ENCODE measurements at regions not wholly inside any gene's neighbourhood (a gene's known extent, or its start where the extent isn't known, plus 50 kb on each side); places are given as distances from the start of the nearest gene placed in this dataset.
A peak's percentile ranks its signal among the peaks of the same experiment; 100 is the strongest.

GRCh38 chr10:24009115-24009514 lies 199.8 kb upstream of the KIAA1217 start:
- Histone ChIP-seq H2AFZ (ENCODE audit: low read length) (no peak overlapping the region), H3K9me3 (ENCODE audit: control insufficient read depth, insufficient read depth, low read depth, low read length) (no peaks in the 10 kb centered on the region), H3K9ac (ENCODE audit: insufficient read depth, low read length) (no peak overlapping the region), H3K79me2 (ENCODE audit: control insufficient read depth, insufficient read depth, low read length) (no peaks in the 10 kb centered on the region), H3K36me3 (ENCODE audit: control insufficient read depth, insufficient read depth, low read length) (no peaks in the 10 kb centered on the region), H3K4me1 (ENCODE audit: control insufficient read depth, extremely low read depth, insufficient read depth, low read length) (no peaks in the 10 kb centered on the region), H3K27ac (ENCODE audit: insufficient read depth, low read length) (no peak overlapping the region), H3K27me3 (ENCODE audit: control insufficient read depth, insufficient read depth, low read length) (no peaks in the 10 kb centered on the region), H4K20me1 (ENCODE audit: control insufficient read depth, extremely low read depth, insufficient read depth, low read length) (no peaks in the 10 kb centered on the region), H3K4me3 (replicated peaks in 1 of 4; ENCODE audit: control extremely low read depth in 1 of 4, insufficient read depth in 1 of 4, low read depth in 3 of 4, low read length in 4 of 4) (no peak overlapping the region), H3K4me2 (ENCODE audit: extremely low read depth, insufficient read depth, low read length) (no peak overlapping the region)
- TF ChIP-seq CTCF (conservative IDR thresholded peaks at IDR 0.05 in 1 of 2, IDR thresholded peaks at IDR 0.05 in 1 of 2; ENCODE audit: low read depth in 1 of 2, low read length in 2 of 2) (no peak), EZH2 (IDR thresholded peaks at IDR 0.05; ENCODE audit: low read length, missing control alignments) (no peak)
- DNase-seq (ENCODE audit: low read depth in 2 of 2): no peak

- Histone ChIP-seq H3K4me3 (replicated peaks in 1 of 4; ENCODE audit: control extremely low read depth in 1 of 4, insufficient read depth in 1 of 4, low read depth in 3 of 4, low read length in 4 of 4) (no peak overlapping the region), H3K79me2 (ENCODE audit: control insufficient read depth, insufficient read depth, low read length) (no peaks in the 10 kb centered on the region), H3K27me3 (ENCODE audit: control insufficient read depth, insufficient read depth, low read length) (no peaks in the 10 kb centered on the region), H3K9ac (ENCODE audit: insufficient read depth, low read length) (no peak overlapping the region), H3K27ac (ENCODE audit: insufficient read depth, low read length) (no peak overlapping the region), H4K20me1 (ENCODE audit: control insufficient read depth, extremely low read depth, insufficient read depth, low read length) (no peaks in the 10 kb centered on the region), H3K9me3 (ENCODE audit: control insufficient read depth, insufficient read depth, low read depth, low read length) (no peaks in the 10 kb centered on the region), H2AFZ (ENCODE audit: low read length) (no peak overlapping the region), H3K4me1 (ENCODE audit: control insufficient read depth, extremely low read depth, insufficient read depth, low read length) (no peaks in the 10 kb centered on the region), H3K4me2 (ENCODE audit: extremely low read depth, insufficient read depth, low read length) (no peak overlapping the region), H3K36me3 (ENCODE audit: control insufficient read depth, insufficient read depth, low read length) (no peaks in the 10 kb centered on the region)
- TF ChIP-seq EZH2 (IDR thresholded peaks at IDR 0.05; ENCODE audit: low read length, missing control alignments) (no peak), CTCF (conservative IDR thresholded peaks at IDR 0.05 in 1 of 2, IDR thresholded peaks at IDR 0.05 in 1 of 2; ENCODE audit: low read depth in 1 of 2, low read length in 2 of 2) (no peak)
- peak in 1 of 2 donors; percentile 76 for DNase-seq (ENCODE audit: low read depth in 2 of 2)
Observed at GRCh38 chr10:24009736-24010135, 199.2 kb upstream of the KIAA1217 start.

GRCh38 chr10:24010436-24010970 lies 198.4 kb upstream of the KIAA1217 start:
- Histone ChIP-seq H3K27ac (ENCODE audit: insufficient read depth, low read length) (no peak overlapping the region), H3K4me3 (replicated peaks in 1 of 4; ENCODE audit: control extremely low read depth in 1 of 4, insufficient read depth in 1 of 4, low read depth in 3 of 4, low read length in 4 of 4) (no peak overlapping the region), H3K4me2 (ENCODE audit: extremely low read depth, insufficient read depth, low read length) (no peak overlapping the region), H3K27me3 (ENCODE audit: control insufficient read depth, insufficient read depth, low read length) (no peaks in the 10 kb centered on the region), H3K9ac (ENCODE audit: insufficient read depth, low read length) (no peak overlapping the region), H3K79me2 (ENCODE audit: control insufficient read depth, insufficient read depth, low read length) (no peaks in the 10 kb centered on the region), H4K20me1 (ENCODE audit: control insufficient read depth, extremely low read depth, insufficient read depth, low read length) (no peaks in the 10 kb centered on the region), H3K36me3 (ENCODE audit: control insufficient read depth, insufficient read depth, low read length) (no peaks in the 10 kb centered on the region), H3K4me1 (ENCODE audit: control insufficient read depth, extremely low read depth, insufficient read depth, low read length) (no peaks in the 10 kb centered on the region), H2AFZ (ENCODE audit: low read length) (no peak overlapping the region), H3K9me3 (ENCODE audit: control insufficient read depth, insufficient read depth, low read depth, low read length) (no peaks in the 10 kb centered on the region)
- no peak for TF ChIP-seq EZH2 (IDR thresholded peaks at IDR 0.05; ENCODE audit: low read length, missing control alignments)
- TF ChIP-seq CTCF (conservative IDR thresholded peaks at IDR 0.05 in 1 of 2, IDR thresholded peaks at IDR 0.05 in 1 of 2; ENCODE audit: low read depth in 1 of 2, low read length in 2 of 2): no peak
- peak in 1 of 2 donors; percentile 28 for DNase-seq (ENCODE audit: low read depth in 2 of 2)
